ENCODE measurements at regions not wholly inside any gene's neighbourhood (a gene's known extent, or its start where the extent isn't known, plus 50 kb on each side); places are given as distances from the start of the nearest gene placed in this dataset.

DNA sequence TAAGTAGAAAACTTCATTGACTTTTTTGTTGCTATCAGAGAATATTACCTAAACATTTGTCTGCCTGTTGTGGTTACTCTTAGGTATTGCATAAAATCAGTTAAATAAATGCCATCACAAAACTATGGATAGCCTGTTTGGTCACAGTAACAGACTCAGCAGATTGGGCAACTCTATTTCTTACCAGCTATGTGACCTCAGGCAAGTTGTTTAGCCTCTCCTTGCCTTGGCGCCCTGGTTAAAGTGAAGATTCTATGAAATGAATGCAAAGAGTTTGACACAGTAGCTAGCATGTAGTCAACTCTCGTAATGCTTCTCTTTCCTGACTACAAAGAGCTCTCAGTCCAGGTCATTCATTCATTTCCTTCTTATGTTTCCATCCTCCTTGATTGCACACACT, 82.5 kb upstream of the ID4 start:
- no peak for TF ChIP-seq SUZ12 (IDR thresholded peaks at IDR 0.05; ENCODE audit: extremely low read depth, insufficient read depth, insufficient read length)
- no peak for TF ChIP-seq YY1 (IDR thresholded peaks at IDR 0.05; ENCODE audit: insufficient read depth, insufficient read length)
- no peak for TF ChIP-seq ZNF274 (IDR thresholded peaks at IDR 0.05; ENCODE audit: low read depth, low read length)
- H3K4me1 ChIP-seq (ENCODE audit: insufficient read depth, insufficient read length), result no peaks in the 10 kb centered on the region
- H3K27me3 ChIP-seq (ENCODE audit: insufficient read depth, insufficient read length), result no peaks in the 10 kb centered on the region
- no peaks in the 10 kb centered on the region for H3K9me3 ChIP-seq (ENCODE audit: insufficient read depth, low read length)
- DNase-seq (ENCODE audit: low read depth, low spot score), result no peak
- H3K4me3 ChIP-seq (ENCODE audit: insufficient read length, low read depth), result no peak overlapping the region
- no peak overlapping the region for H3K9ac ChIP-seq (ENCODE audit: insufficient read length, low read depth)
- H3K36me3 ChIP-seq (ENCODE audit: insufficient read depth, insufficient read length, low read length), result no peaks in the 10 kb centered on the region

DNA sequence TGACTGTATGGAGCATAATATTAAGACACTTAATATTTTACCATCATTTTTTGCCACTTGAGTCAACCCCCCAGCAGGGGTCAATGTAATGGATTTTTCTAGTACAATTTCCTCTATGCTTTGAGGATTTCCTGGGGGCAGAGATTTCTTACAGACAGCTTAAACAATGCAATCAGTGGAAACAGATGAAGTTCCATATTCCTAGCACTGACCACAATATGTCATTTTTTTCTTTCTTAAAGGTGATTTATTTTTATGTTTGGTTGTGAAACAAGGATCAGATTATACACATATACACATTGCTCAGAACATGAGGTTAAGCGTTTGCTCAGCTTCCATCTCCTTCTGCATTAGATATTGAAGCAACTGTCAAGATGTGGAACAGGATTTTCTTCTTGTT, 82.0 kb upstream of the ID4 start:
- Histone ChIP-seq H3K9me3 (ENCODE audit: insufficient read depth, low read length) (no peaks in the 10 kb centered on the region), H3K9ac (ENCODE audit: insufficient read length, low read depth) (no peak overlapping the region), H3K4me1 (ENCODE audit: insufficient read depth, insufficient read length) (no peaks in the 10 kb centered on the region), H3K36me3 (ENCODE audit: insufficient read depth, insufficient read length, low read length) (no peaks in the 10 kb centered on the region), H3K4me3 (ENCODE audit: insufficient read length, low read depth) (no peak overlapping the region), H3K27me3 (ENCODE audit: insufficient read depth, insufficient read length) (no peaks in the 10 kb centered on the region)
- TF ChIP-seq SUZ12 (IDR thresholded peaks at IDR 0.05; ENCODE audit: extremely low read depth, insufficient read depth, insufficient read length) (no peak), YY1 (IDR thresholded peaks at IDR 0.05; ENCODE audit: insufficient read depth, insufficient read length) (no peak), ZNF274 (IDR thresholded peaks at IDR 0.05; ENCODE audit: low read depth, low read length) (no peak)
- DNase-seq (ENCODE audit: low read depth, low spot score), result no peak

DNA sequence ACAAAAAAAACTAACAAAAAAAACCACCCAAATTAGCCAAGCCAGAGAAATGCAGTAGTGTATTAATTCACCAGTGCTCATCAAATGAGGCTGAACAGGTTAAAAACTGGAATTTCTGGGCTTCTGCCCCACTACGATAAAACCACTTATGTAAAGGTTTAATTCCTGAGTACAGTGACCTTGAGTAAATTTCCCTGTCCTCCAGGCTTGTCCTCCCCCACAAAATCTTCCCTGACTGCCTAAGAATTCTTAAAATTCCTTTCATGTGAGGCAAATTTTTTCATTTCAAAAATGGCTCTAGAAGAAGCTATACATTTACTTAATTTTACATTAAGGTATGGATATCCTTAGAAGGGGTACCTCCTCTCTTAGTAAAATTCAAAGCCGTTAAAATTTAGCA, 80.1 kb upstream of the ID4 start:
- no peak for DNase-seq (ENCODE audit: low read depth, low spot score)
- no peaks in the 10 kb centered on the region for H3K27me3 ChIP-seq (ENCODE audit: insufficient read depth, insufficient read length)
- H3K4me3 ChIP-seq (ENCODE audit: insufficient read length, low read depth), result no peak overlapping the region
- no peaks in the 10 kb centered on the region for H3K9me3 ChIP-seq (ENCODE audit: insufficient read depth, low read length)
- no peak overlapping the region for H3K9ac ChIP-seq (ENCODE audit: insufficient read length, low read depth)
- H3K4me1 ChIP-seq (ENCODE audit: insufficient read depth, insufficient read length), result no peaks in the 10 kb centered on the region
- no peaks in the 10 kb centered on the region for H3K36me3 ChIP-seq (ENCODE audit: insufficient read depth, insufficient read length, low read length)
- TF ChIP-seq SUZ12 (IDR thresholded peaks at IDR 0.05; ENCODE audit: extremely low read depth, insufficient read depth, insufficient read length), result no peak
- no peak for TF ChIP-seq YY1 (IDR thresholded peaks at IDR 0.05; ENCODE audit: insufficient read depth, insufficient read length)
- no peak for TF ChIP-seq ZNF274 (IDR thresholded peaks at IDR 0.05; ENCODE audit: low read depth, low read length)

DNA sequence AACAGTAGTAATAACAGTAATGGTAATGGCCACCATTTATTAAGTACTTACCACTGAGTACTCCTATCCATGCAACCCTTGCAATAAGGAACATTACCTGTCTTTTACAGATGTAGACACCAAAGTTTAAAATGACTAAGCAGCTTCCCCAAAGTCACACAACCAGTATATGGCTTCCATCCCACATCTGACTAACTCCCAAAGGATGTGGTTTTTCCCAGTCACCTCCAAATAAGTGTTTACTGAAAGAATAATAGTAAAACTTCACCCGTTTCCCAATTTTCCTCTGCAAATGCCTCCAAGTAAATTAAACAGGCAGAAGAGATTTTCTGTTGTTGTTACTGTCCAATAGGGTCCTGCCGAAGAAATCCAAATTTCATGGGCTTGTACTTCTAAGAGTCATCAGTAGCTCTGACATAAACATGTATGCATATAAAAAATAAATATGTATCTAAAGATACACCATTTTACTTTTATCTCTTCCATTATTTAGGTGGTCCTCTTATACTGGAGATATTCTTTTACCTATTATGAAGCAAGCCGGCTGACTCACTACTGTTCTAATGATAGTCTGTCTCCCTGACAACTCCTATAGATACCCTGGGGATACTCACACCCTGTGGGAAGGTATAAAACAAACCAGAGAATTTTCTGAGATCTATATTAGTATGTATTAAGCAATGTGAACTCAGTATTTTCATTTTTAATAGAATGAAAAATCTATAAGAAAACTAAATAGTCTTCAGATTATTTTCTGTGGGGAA, 77.9 kb upstream of the ID4 start:
- H3K9ac ChIP-seq (ENCODE audit: insufficient read length, low read depth), result no peak overlapping the region
- no peaks in the 10 kb centered on the region for H3K4me1 ChIP-seq (ENCODE audit: insufficient read depth, insufficient read length)
- no peaks in the 10 kb centered on the region for H3K27me3 ChIP-seq (ENCODE audit: insufficient read depth, insufficient read length)
- TF ChIP-seq SUZ12 (IDR thresholded peaks at IDR 0.05; ENCODE audit: extremely low read depth, insufficient read depth, insufficient read length) (no peak), ZNF274 (IDR thresholded peaks at IDR 0.05; ENCODE audit: low read depth, low read length) (no peak), YY1 (IDR thresholded peaks at IDR 0.05; ENCODE audit: insufficient read depth, insufficient read length) (no peak)
- no peak for DNase-seq (ENCODE audit: low read depth, low spot score)
- H3K36me3 ChIP-seq (ENCODE audit: insufficient read depth, insufficient read length, low read length), result no peaks in the 10 kb centered on the region
- H3K9me3 ChIP-seq (ENCODE audit: insufficient read depth, low read length), result no peaks in the 10 kb centered on the region
- H3K4me3 ChIP-seq (ENCODE audit: insufficient read length, low read depth), result no peak overlapping the region

DNA sequence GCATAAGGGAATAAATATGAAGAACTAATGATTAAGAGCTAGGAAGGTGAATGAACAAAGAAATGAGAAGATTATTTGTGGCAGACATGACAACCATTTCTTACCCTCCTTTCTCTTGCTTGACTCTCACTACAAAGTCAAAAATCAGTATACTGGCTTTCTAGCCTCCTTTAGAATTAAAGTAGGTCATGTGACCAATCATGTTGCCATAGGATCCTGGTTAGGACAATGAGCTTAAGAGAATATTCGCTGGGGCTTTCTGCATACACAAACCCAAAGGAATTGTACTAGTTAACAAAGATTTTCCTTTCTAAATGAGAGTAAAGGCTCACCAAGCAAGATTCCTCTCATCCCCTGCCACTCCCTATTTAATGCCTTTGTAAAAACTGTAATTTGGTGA, 76.0 kb upstream of the ID4 start:
- no peaks in the 10 kb centered on the region for H3K36me3 ChIP-seq (ENCODE audit: insufficient read depth, insufficient read length, low read length)
- H3K4me3 ChIP-seq (ENCODE audit: insufficient read length, low read depth), result no peak overlapping the region
- H3K4me1 ChIP-seq (ENCODE audit: insufficient read depth, insufficient read length), result no peaks in the 10 kb centered on the region
- no peak for DNase-seq (ENCODE audit: low read depth, low spot score)
- H3K9ac ChIP-seq (ENCODE audit: insufficient read length, low read depth), result no peak overlapping the region
- no peaks in the 10 kb centered on the region for H3K9me3 ChIP-seq (ENCODE audit: insufficient read depth, low read length)
- TF ChIP-seq YY1 (IDR thresholded peaks at IDR 0.05; ENCODE audit: insufficient read depth, insufficient read length) (no peak), SUZ12 (IDR thresholded peaks at IDR 0.05; ENCODE audit: extremely low read depth, insufficient read depth, insufficient read length) (no peak), ZNF274 (IDR thresholded peaks at IDR 0.05; ENCODE audit: low read depth, low read length) (no peak)
- no peaks in the 10 kb centered on the region for H3K27me3 ChIP-seq (ENCODE audit: insufficient read depth, insufficient read length)

DNA sequence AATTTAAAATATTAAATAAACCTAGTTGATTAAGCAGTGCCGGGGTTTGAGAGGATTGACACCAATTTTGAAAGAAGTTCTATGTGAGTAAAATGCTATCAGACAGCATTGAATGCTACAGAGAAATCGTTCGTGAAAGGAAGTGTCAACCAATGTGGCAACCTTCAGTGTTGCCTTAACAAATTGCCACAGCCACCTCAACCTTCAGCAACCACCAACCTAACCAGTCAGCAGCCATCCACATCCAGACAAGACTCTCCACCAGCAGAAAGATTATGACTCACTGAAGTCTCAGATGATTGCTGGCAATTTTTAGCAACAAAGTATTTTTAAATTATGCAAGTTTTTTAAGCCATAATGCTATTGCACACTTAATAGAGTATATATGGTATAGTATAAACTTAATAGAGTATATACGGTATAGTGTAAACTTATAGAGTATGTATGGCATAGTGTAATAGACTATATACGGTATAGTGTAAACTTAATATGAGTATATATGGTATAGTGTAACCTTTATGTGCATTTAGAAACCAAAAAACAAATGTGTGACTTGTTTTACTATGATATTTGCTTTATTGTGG, 65.3 kb upstream of the ID4 start:
- H3K4me1 ChIP-seq (ENCODE audit: insufficient read depth, insufficient read length), result no peaks in the 10 kb centered on the region
- H3K9me3 ChIP-seq (ENCODE audit: insufficient read depth, low read length), result no peaks in the 10 kb centered on the region
- no peak overlapping the region for H3K9ac ChIP-seq (ENCODE audit: insufficient read length, low read depth)
- no peak for DNase-seq (ENCODE audit: low read depth, low spot score)
- H3K36me3 ChIP-seq (ENCODE audit: insufficient read depth, insufficient read length, low read length), result no peaks in the 10 kb centered on the region
- no peak for TF ChIP-seq YY1 (IDR thresholded peaks at IDR 0.05; ENCODE audit: insufficient read depth, insufficient read length)
- no peak for TF ChIP-seq SUZ12 (IDR thresholded peaks at IDR 0.05; ENCODE audit: extremely low read depth, insufficient read depth, insufficient read length)
- no peak for TF ChIP-seq ZNF274 (IDR thresholded peaks at IDR 0.05; ENCODE audit: low read depth, low read length)
- H3K27me3 ChIP-seq (ENCODE audit: insufficient read depth, insufficient read length), result no peaks in the 10 kb centered on the region
- no peak overlapping the region for H3K4me3 ChIP-seq (ENCODE audit: insufficient read length, low read depth)

DNA sequence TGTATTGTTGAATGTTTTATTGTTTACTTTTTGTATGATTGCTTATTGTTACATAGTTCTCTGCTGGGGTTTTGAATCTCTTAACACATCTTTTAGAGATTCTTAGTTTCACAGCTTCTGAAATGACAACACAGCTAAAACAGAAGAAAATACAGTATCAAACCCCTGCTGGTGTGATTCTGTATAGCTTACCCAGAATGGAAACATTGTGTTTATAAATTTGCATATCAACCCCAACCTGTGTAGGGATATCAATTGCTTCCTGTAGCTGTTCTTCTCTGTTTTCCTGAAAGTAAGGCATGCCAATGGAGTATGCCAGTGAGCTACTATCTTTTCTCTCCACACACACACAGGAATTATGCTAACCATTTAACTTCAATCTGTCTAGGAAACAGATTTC, 64.3 kb upstream of the ID4 start:
- Histone ChIP-seq H3K4me3 (ENCODE audit: insufficient read length, low read depth) (no peak overlapping the region), H3K27me3 (ENCODE audit: insufficient read depth, insufficient read length) (no peaks in the 10 kb centered on the region), H3K4me1 (ENCODE audit: insufficient read depth, insufficient read length) (no peaks in the 10 kb centered on the region), H3K9ac (ENCODE audit: insufficient read length, low read depth) (no peak overlapping the region), H3K36me3 (ENCODE audit: insufficient read depth, insufficient read length, low read length) (no peaks in the 10 kb centered on the region), H3K9me3 (ENCODE audit: insufficient read depth, low read length) (no peaks in the 10 kb centered on the region)
- TF ChIP-seq SUZ12 (IDR thresholded peaks at IDR 0.05; ENCODE audit: extremely low read depth, insufficient read depth, insufficient read length), result no peak
- TF ChIP-seq ZNF274 (IDR thresholded peaks at IDR 0.05; ENCODE audit: low read depth, low read length), result no peak
- TF ChIP-seq YY1 (IDR thresholded peaks at IDR 0.05; ENCODE audit: insufficient read depth, insufficient read length), result no peak
- DNase-seq (ENCODE audit: low read depth, low spot score), result no peak

Data from NT2/D1 (cell line).